NCI-H82 treated with DMSO at 0.1 percent for 48 hours (cell line): ENCODE measurements at regions not wholly inside any gene's neighbourhood (a gene's known extent, or its start where the extent isn't known, plus 50 kb on each side); places are given as distances from the start of the nearest gene placed in this dataset.

Experiments
- DNase-seq: peaks from one replicate; lab custom pipeline; 2025; ENCODE audit not compliant: unreplicated experiment; lab: John Stamatoyannopoulos, UW

DNA sequence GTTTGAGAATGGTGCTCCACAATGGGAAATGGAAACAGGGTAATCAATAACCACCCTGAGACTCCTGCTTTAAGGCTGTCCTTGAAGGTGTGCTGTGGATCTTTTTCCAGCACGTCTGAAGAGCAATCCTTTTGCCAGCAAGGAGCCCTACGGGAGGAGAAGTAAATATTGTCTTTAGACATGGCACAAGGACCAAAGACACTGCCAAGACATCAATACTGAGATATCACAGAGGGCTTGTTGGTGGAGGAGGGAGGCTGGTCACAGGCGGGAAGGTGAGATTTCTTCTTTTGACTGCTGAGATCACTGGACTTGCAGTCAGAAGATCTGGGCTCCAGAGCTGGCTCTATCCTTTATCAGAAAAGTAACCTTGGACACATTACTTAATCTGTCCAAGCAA lies 135.0 kb upstream of the ZNF462 start:
- DNase-seq = no peak

DNA sequence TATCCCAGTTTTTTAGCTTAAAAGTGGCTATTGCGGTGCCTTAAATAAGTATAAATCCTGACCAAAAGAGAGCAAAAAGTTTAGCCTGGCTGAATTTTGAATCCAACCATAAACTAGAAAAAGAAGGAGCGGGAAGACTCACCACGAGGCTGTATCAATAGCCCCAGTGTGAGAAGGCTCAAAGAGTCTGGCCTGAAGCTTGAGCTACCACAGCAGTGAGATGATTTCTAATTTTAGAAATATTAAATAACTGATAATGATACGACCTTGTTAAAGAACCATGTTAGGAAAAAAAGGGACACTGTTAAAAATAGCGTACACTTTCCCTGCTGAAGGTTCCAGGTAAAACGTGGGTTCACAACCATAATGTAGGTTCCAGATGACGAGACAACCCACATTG lies 134.1 kb upstream of the ZNF462 start:
- DNase-seq = no peak

DNA sequence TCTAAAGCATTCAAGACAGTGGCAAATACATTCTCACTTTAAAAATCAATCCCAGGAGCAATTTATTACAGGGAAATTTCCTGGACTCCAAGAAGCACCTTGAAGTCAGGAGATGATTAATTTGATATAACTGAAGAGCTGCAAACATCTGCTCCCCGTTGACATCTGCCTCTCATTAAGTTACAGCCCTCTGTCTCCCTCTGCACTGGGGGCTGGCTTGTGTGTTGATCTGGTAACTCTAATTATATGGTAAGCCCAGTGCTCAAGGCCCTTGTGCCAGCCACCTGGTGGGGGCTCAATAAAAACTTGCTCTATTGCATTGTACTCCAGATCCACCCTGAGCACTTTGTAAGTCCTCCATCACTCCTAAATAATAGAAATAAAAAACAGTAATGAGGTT lies 131.1 kb upstream of the ZNF462 start:
- DNase-seq = peak; percentile 90

DNA sequence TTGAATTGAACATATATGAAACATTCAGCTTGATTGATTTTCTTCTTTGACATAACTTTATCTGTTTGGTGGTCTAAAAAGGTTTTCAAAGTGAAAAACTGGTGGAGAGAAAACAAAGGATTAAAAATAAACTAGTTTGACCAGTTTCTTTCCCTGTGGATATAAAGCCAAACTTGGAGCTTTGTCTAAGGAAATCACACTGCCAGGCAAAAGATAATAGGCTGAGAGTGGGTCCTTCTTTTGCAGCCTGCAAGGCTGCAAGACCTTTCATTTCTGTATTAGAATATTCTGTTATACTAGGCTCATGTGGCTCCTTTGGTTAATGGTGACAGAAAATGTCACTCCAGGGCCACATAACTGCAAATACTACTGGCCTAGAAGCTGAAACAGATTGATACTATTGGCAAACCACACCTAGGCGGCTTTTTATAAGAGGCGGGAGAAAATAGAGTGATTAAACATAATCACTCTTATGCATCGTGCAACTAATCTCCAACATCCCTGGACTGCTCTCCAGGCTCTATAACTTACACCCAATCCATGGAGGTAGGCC lies 129.1 kb upstream of the ZNF462 start:
- no peak for DNase-seq

DNA sequence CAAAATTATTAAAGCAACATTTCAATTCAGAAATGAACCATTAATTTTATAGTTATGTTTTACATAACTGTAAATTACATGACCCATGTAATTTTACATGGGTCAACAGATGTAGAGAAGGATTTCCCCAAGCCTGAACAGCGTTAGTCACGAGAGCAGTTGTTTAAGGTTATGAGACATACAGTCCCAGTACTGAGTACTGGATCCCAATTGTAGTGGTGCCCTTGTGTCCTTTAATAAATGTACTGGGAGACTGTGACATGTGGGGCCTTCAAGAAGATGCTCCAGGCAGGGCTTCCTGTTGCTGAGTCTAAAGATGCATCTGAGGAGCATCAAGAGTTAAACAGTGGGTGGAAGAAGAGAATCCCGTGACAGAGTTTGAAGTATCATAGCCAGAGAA lies 125.5 kb upstream of the ZNF462 start:
- DNase-seq = no peak

- no peak for DNase-seq
These were observed 124.9 kb upstream of the ZNF462 start for GRCh38 chr9:106738109-106738508.

DNA sequence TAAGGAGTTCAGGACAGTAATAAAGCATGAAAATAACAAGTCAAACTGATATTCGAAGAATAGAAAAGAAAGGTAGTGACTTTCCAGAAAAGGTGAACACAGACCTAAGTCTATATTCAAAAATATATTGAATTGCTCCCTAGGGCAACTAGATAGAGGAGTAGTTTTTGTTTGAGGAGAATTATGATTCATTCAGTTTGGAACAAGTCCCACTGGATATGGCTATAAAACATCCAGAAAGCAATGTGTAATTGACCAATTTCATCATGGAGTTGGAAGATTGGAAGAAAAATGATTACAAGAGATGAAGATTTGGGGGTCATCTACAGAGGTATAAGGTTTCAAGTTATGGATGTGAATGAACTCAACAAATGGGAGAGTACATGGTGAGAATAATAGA lies 117.5 kb upstream of the ZNF462 start:
- no peak for DNase-seq

- no peak for DNase-seq
These were observed 117.1 kb upstream of the ZNF462 start for GRCh38 chr9:106745876-106746275.

- DNase-seq = no peak
These were observed 111.3 kb upstream of the ZNF462 start for GRCh38 chr9:106751681-106752080.

DNA sequence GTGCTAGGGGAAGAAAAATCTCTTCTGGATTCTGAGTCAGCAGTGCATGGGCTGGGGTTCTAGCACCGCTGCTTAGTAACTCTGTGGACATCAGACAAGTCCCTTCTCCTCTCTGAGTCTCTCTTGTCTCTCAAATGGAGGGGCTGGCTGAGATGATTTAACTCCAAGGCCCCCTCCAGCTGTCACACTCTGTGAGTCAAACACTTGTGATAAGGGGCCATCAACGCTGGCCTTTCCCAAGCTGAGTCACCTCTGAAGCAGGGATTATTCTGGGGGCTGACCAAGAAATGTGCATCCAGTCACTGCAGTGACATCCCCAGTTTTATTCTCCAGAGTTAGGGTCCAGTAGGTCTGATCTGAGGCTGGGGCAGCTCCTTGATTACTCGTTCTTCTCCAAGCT lies 110.4 kb upstream of the ZNF462 start:
- no peak for DNase-seq

DNA sequence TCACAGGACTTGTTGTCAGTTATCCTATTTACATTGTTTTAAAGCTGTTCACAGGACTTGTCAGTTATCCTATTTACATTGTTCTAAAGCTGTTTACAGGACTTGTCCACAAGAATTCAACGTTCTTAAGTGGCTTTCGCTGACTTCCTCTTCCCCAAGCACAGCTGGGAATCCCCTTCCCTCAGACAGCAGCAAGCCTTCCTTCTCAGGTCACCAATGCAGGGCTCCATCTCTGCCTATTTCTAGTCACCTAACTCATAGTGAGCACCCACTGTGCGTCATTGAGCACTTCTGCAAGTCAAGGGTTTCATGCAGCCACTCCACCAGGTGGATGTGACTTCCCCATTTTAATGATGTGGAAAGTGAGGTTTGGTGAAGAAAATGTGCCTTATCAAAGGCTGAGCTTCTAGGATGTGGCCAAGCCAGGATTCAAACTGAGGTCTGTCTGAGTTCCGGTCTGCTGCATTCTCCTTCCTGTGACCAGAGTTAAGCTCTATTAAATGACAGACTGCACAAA lies 109.8 kb upstream of the ZNF462 start:
- peak; percentile 28 for DNase-seq

GRCh38 chr9:106755736-106756135 lies 107.2 kb upstream of the ZNF462 start:
- DNase-seq = no peak

- DNase-seq = no peak
These were observed 105.5 kb upstream of the ZNF462 start for GRCh38 chr9:106757514-106757913.

- no peak for DNase-seq
These were observed 104.1 kb upstream of the ZNF462 start for GRCh38 chr9:106758911-106759310.

GRCh38 chr9:106761493-106761892 lies 101.5 kb upstream of the ZNF462 start:
- no peak for DNase-seq

DNA sequence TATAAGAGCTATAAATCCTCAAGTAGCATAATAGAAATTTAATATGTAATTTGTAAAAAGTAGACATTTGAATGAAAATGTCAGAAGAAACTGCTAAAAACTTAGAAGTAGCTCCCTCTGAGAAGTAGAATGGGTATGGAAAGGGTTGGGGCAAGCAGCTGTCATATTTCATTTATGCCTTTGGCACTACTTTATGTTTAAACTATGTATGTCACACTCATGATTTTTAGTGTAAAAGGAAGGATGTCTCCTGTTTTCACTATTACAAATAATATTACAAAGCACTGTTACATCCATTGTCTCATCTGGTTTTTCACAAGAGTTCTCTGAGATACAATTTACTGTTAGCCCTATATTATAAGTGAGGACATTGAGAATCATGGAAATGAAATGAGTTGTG lies 96.3 kb upstream of the ZNF462 start:
- DNase-seq = no peak

GRCh38 chr9:106769331-106769730 lies 93.6 kb upstream of the ZNF462 start:
- no peak for DNase-seq

DNA sequence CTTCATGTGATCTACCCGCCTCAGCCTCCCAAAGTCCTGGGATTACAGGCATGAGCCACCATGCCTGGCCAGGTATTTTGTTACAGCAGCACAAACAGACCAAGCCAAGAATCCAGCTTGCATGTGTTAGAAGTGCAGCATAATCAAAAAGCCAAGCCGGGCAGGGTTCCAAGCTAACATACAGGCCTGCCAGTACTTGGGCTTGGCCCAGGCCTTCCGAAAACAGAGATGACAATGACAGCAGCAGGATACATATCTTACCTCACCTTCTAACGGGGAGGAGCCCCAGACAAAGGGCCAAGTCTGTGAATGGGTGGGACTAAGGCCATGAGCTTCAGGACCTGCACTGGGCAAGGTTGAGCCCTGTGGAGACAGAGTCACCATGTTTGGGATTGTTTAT lies 91.4 kb upstream of the ZNF462 start:
- no peak for DNase-seq

DNA sequence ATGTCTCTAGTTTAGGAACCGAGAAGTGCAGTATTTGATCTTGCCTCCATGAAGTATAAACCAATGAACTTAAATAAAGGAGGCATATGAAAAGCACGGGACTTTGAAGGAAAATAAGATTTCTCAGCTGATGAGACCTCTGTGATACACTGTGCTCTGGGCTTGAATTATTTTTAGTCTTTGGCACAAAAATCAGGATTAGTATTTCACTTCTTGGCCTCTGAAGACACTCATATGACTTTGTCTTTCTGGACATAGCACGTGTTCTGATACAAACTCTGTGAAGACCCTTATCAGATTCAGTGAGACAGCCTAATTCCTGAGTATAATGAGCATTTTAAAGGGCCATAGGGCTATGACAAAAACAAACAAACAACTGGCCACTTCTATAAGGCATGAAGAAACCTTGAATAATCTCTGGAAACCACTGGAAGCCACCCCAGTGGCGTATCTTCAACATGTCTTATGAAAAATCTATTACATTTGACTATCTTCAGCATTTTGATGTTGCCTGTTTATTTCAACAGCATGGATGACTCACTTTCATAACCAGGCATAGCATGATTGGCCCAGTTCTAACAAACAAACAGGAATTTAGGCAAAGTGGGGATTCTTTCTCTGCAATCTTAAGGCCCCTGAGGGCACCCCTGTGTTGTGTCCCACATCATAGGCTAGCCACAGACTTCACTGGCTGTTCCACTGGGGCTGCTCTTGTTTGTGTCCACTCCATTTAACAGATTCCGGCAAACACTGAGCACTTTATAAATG lies 90.3 kb upstream of the ZNF462 start:
- DNase-seq = no peak

DNA sequence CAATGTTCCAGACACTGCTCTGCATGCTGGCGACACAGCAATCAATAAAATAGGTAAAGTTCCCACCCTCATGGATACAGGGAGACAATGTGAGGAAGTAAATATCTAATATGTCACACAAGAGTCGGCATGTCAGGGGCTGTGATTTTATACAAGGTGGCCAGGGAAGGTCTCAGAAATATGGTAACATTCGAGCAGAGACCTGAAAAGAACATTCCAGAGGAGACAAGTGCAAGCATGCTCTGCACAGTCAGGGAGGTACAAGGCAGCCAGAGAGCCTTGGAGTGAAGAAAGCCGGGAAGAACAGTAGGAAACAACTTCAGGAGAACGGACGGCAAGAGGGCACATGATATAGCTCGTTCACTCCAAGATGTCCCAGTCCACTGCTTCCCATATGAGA lies 89.2 kb upstream of the ZNF462 start:
- no peak for DNase-seq

DNA sequence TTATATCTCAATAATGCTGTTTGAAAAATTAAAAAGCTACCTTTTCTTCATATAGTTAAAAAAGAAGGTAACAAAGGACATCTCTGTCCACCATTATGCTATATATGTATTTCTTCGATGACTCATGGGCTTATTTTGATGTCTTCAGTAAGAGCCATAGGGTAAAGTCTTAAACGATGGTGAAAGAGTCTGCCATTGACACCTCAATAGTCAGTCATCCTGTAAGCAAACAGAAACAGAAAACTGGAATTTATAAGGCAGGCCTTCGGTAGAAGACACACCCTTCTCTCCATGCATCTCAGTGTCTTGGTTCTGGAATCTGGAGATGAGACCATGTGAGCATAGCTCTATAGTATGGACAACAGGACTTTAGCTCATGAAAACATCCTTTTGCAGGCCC lies 87.0 kb upstream of the ZNF462 start:
- DNase-seq = no peak

- no peak for DNase-seq
These were observed 83.2 kb upstream of the ZNF462 start for GRCh38 chr9:106779796-106780195.

- DNase-seq = no peak
These were observed 79.8 kb upstream of the ZNF462 start for GRCh38 chr9:106783121-106783520.
